ENCODE measurements at regions not wholly inside any gene's neighbourhood (a gene's known extent, or its start where the extent isn't known, plus 50 kb on each side); places are given as distances from the start of the nearest gene placed in this dataset.

- H3K9me3 ChIP-seq (ENCODE audit: control insufficient read depth in 2 of 3, insufficient read depth in 1 of 3, low read length in 3 of 3), result no peaks in the 10 kb centered on the region
- no peak overlapping the region for H3K9ac ChIP-seq (ENCODE audit: low read length in 3 of 3)
- DNase-seq (no peak), FAIRE-seq (no peak)
- H3K36me3 ChIP-seq (ENCODE audit: control insufficient read depth in 2 of 3, insufficient read depth in 3 of 3, low read length in 3 of 3), result no peaks in the 10 kb centered on the region
- intact Hi-C loops (cut with DNase I), result no loop called here
- no peaks in the 10 kb centered on the region for H3K27me3 ChIP-seq (ENCODE audit: control insufficient read depth, insufficient read depth, low read length)
- TF ChIP-seq CTCF (IDR thresholded peaks at IDR 0.05; ENCODE audit: borderline replicate concordance, extremely low read depth, insufficient read depth), result no peak
- no peak overlapping the region for H3K27ac ChIP-seq (ENCODE audit: low read depth in 2 of 2, low read length in 2 of 2)
- H3K4me1 ChIP-seq (ENCODE audit: control insufficient read depth in 2 of 3, insufficient read depth in 2 of 3, low read depth in 1 of 3, low read length in 3 of 3), result no peaks in the 10 kb centered on the region
- H3K4me3 ChIP-seq (ENCODE audit: low read length in 3 of 3), result no peak overlapping the region
Measured at GRCh38 chr13:74778946-74779345, 644.7 kb upstream of the KLF12 start.

DNA sequence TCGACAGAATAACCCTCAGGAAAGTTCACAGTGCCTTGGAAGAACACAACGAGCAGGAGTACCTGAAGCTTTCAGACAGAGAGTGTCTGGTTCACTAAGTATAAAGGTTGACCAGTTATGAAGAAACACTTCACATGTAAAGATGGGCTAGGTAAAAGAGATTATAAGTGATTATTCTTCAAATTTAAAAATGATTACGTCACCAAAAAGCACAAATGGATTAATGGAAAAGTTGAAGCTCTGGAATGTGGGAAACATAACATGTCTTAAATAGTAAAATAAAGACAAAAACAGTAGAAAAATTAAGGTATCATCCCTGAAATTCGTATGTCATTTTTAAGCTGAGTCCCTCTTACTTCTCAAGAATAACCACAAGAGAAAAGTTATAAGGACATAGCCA is 643.9 kb upstream of the KLF12 start:
- no peak for TF ChIP-seq CTCF (IDR thresholded peaks at IDR 0.05; ENCODE audit: borderline replicate concordance, extremely low read depth, insufficient read depth)
- DNase-seq (no peak), FAIRE-seq (no peak)
- H3K4me1 ChIP-seq (ENCODE audit: control insufficient read depth in 2 of 3, insufficient read depth in 2 of 3, low read depth in 1 of 3, low read length in 3 of 3), result no peaks in the 10 kb centered on the region
- no peaks in the 10 kb centered on the region for H3K27me3 ChIP-seq (ENCODE audit: control insufficient read depth, insufficient read depth, low read length)
- H3K27ac ChIP-seq (ENCODE audit: low read depth in 2 of 2, low read length in 2 of 2), result no peak overlapping the region
- H3K4me3 ChIP-seq (ENCODE audit: low read length in 3 of 3), result no peak overlapping the region
- H3K36me3 ChIP-seq (ENCODE audit: control insufficient read depth in 2 of 3, insufficient read depth in 3 of 3, low read length in 3 of 3), result no peaks in the 10 kb centered on the region
- H3K9me3 ChIP-seq (ENCODE audit: control insufficient read depth in 2 of 3, insufficient read depth in 1 of 3, low read length in 3 of 3), result no peaks in the 10 kb centered on the region
- no peak overlapping the region for H3K9ac ChIP-seq (ENCODE audit: low read length in 3 of 3)
- intact Hi-C loops (cut with DNase I), result no loop called here

- Histone ChIP-seq H3K4me3 (ENCODE audit: low read length in 3 of 3) (no peak overlapping the region), H3K4me1 (ENCODE audit: control insufficient read depth in 2 of 3, insufficient read depth in 2 of 3, low read depth in 1 of 3, low read length in 3 of 3) (no peaks in the 10 kb centered on the region), H3K36me3 (ENCODE audit: control insufficient read depth in 2 of 3, insufficient read depth in 3 of 3, low read length in 3 of 3) (no peaks in the 10 kb centered on the region), H3K9ac (ENCODE audit: low read length in 3 of 3) (no peak overlapping the region), H3K27ac (ENCODE audit: low read depth in 2 of 2, low read length in 2 of 2) (no peak overlapping the region), H3K27me3 (ENCODE audit: control insufficient read depth, insufficient read depth, low read length) (no peaks in the 10 kb centered on the region), H3K9me3 (ENCODE audit: control insufficient read depth in 2 of 3, insufficient read depth in 1 of 3, low read length in 3 of 3) (no peaks in the 10 kb centered on the region)
- intact Hi-C loops (cut with DNase I), result no loop called here
- TF ChIP-seq CTCF (IDR thresholded peaks at IDR 0.05; ENCODE audit: borderline replicate concordance, extremely low read depth, insufficient read depth), result no peak
- FAIRE-seq (no peak), DNase-seq (no peak)
Measured at GRCh38 chr13:74774264-74774663, 640.1 kb upstream of the KLF12 start.

- Histone ChIP-seq H3K4me1 (ENCODE audit: control insufficient read depth in 2 of 3, insufficient read depth in 2 of 3, low read depth in 1 of 3, low read length in 3 of 3) (no peaks in the 10 kb centered on the region), H3K9me3 (ENCODE audit: control insufficient read depth in 2 of 3, insufficient read depth in 1 of 3, low read length in 3 of 3) (no peaks in the 10 kb centered on the region), H3K27me3 (ENCODE audit: control insufficient read depth, insufficient read depth, low read length) (no peaks in the 10 kb centered on the region), H3K27ac (ENCODE audit: low read depth in 2 of 2, low read length in 2 of 2) (no peak overlapping the region), H3K9ac (ENCODE audit: low read length in 3 of 3) (no peak overlapping the region), H3K36me3 (ENCODE audit: control insufficient read depth in 2 of 3, insufficient read depth in 3 of 3, low read length in 3 of 3) (no peaks in the 10 kb centered on the region), H3K4me3 (ENCODE audit: low read length in 3 of 3) (no peak overlapping the region)
- intact Hi-C loops (cut with DNase I), result no loop called here
- FAIRE-seq, result no peak
- no peak for DNase-seq
- no peak for TF ChIP-seq CTCF (IDR thresholded peaks at IDR 0.05; ENCODE audit: borderline replicate concordance, extremely low read depth, insufficient read depth)
Measured at GRCh38 chr13:74773248-74773647, 639.0 kb upstream of the KLF12 start.
